GM19025 (cell line): ENCODE measurements at regions not wholly inside any gene's neighbourhood (a gene's known extent, or its start where the extent isn't known, plus 50 kb on each side); places are given as distances from the start of the nearest gene placed in this dataset.
A peak's percentile ranks its signal among the peaks of the same experiment; 100 is the strongest.

Experiments used
- ATAC-seq: cut with Tn5 transposase; IDR thresholded peaks from one replicate; pipeline ENCODE4 v1.9.1; 2021; ENCODE audit warnings: mild to moderate bottlenecking, low read depth, moderate library complexity; ENCODE audit not compliant: unreplicated experiment

- ATAC-seq, result no peak
Measured at GRCh38 chr4:108567831-108568230, 52.5 kb upstream of the RPL34 start.

GRCh38 chr4:108561116-108561515 lies 59.3 kb upstream of the RPL34 start:
- no peak for ATAC-seq

- ATAC-seq, result no peak
Measured at GRCh38 chr4:108560616-108561015, 59.8 kb upstream of the RPL34 start.

- no peak for ATAC-seq
Measured at GRCh38 chr4:108559911-108560310, 60.5 kb upstream of the RPL34 start.

GRCh38 chr4:108559068-108559793 lies 61.1 kb upstream of the RPL34 start:
- no peak for ATAC-seq

- peak; percentile 56 for ATAC-seq
Measured at GRCh38 chr4:108556588-108557200, 63.7 kb upstream of the RPL34 start.

- ATAC-seq, result no peak
Measured at GRCh38 chr4:108556166-108556565, 64.2 kb upstream of the RPL34 start.

GRCh38 chr4:108555701-108556100 lies 64.7 kb upstream of the RPL34 start:
- no peak for ATAC-seq

GRCh38 chr4:108547682-108548081 lies 72.7 kb upstream of the RPL34 start:
- no peak for ATAC-seq

- ATAC-seq, result no peak
Measured at GRCh38 chr4:108546728-108547127, 73.6 kb upstream of the RPL34 start.

- ATAC-seq, result no peak
Measured at GRCh38 chr4:108544481-108544880, 75.9 kb upstream of the RPL34 start.

GRCh38 chr4:108543359-108543968 lies 76.9 kb upstream of the RPL34 start:
- no peak for ATAC-seq

- ATAC-seq, result no peak
Measured at GRCh38 chr4:108540536-108540935, 79.8 kb upstream of the RPL34 start.

- ATAC-seq, result no peak
Measured at GRCh38 chr4:108536577-108536976, 83.8 kb upstream of the RPL34 start.

GRCh38 chr4:108535757-108536156 lies 84.6 kb upstream of the RPL34 start:
- no peak for ATAC-seq

GRCh38 chr4:108533876-108534275 lies 86.5 kb upstream of the RPL34 start:
- no peak for ATAC-seq

GRCh38 chr4:108533245-108533844 lies 87.0 kb upstream of the RPL34 start:
- ATAC-seq, result no peak

GRCh38 chr4:108532738-108533137 lies 87.6 kb upstream of the RPL34 start:
- no peak for ATAC-seq

- no peak for ATAC-seq
Measured at GRCh38 chr4:108532187-108532586, 88.2 kb upstream of the RPL34 start.

GRCh38 chr4:108531461-108531860 lies 88.9 kb upstream of the RPL34 start:
- no peak for ATAC-seq
